Stimulated activated CD4-positive, alpha-beta T cell treated with anti-CD3 and anti-CD28 coated beads, Interleukin-2, amount 100 ng/mL, for 24 hours (primary cell): ENCODE measurements at regions not wholly inside any gene's neighbourhood (a gene's known extent, or its start where the extent isn't known, plus 50 kb on each side); places are given as distances from the start of the nearest gene placed in this dataset.

Experiments used
- DNase-seq, 2 donors: peaks; one replicate each; pipeline ENCODE4 v3.0.0-alpha.2; 2020

DNA sequence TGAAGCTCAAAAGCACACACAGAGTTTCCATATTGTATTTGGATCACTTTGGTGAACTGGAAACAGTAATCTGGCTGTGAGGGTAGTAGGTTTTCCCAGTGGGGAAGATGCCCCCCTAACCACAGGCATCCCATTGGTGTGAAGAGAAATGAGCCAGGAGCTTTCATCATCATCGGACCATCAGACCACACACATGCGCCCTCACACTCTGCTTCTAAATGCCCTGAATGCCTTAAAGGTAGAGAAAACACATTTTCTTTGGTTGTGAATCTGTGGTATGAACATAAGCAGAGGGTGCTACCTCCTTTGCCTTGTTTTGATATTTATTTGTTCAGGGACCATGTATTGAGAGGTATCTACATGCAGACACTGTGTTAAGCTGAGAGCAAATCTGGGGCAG, 79.0 kb upstream of the DNAH14 start:
- no peak for DNase-seq

DNA sequence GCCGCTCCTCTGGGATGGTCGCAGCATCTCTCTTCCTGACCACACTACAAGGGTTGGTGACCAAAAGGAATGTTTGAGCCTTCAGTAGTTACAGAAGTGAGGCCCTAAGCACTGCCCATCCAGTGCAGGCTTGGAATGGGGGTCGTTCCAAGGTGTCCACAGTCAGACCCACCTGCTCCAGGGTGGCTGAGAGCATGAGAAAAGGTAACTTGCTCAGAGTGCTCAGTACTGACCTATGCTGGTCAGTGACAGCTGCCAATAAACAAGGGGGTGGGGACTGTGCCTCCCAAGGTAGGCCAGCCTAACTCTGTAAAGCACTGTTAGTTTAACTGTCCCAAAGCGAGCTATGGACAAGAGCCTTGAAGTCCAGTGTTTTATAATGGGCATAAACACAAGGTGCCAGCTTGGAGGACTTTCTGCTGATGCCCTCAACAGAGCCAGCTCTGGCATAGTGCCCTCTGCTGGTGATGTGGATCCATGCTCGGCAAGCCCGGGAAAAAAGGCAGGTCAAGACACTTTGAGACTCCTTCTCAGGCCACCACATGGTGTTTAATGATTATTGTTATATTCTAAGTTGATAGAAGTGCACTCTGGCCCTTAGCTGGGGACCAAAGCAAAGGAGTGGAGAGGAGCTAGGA, 78.1 kb upstream of the DNAH14 start:
- DNase-seq, result peak; percentile 57 to 68

DNA sequence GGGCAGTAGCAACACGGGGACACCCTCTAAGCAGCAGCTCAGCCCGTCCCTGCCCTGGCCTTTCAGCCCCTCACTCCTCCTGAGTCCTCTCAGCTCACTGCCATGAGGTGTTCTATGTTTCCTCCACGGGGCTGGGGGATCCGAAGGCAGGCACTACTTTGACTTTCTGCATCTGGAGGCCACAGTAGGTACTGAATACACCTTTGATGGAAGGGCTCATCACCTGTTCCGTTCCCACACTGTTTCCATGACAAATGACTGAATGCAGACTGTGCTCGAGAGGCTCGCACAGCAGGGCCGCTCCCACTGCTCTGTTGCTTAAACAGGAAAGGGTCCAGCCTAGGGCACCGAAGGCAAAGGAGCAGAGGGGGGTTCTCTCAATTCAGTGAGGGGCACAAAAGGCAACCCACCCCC, 77.6 kb upstream of the DNAH14 start:
- DNase-seq, result no peak

DNA sequence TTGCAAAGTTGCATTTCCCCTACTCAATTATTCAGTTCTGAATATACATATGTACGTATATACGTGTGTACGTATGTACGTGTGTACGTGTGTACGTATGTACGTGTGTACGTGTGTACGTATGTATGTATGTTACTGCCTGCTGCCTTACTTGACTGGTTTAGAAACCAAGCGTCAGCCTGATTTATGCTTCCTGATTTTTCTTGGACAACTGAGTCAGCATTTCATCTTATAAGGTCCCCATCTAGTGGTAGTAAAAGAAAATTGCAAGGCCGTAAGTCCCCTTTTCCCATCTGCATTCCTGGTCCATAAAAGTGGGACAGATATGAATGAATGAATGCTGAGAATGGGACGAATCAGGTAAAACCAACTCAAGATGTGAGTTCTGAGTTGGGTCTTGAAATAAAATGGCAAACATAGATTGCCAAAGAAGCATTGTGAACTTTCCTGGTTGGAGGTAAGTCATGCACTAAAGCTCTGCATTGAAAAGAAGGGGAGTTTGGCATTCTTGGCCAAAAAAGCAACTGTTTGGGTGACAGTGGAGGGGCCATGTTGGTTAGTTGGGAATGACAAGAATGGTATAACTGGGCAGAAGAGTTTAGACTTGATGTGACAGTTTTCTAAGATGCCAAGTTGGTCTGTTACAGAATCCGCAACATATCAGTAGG, 76.4 kb upstream of the DNAH14 start:
- DNase-seq, result no peak

DNA sequence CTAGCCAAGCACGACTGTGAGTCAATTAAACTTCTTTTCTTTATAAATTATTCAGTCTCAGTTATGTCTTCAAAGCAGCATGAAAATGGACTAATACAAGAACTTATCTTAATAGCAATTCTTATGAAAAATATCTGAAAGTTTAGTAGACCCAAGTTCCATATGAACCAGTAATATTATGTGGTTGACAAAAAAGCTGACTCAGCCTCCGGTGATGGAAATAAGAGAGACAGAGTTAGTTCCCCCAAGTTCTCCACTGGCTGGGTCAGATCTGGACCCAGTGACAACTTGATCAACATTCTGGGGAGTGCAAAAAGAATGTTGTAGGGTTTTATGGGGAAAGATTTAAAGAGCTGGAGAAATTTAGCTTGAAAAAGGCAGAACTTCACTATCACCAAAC, 72.5 kb upstream of the DNAH14 start:
- no peak for DNase-seq

GRCh38 chr1:224859651-224860050, 69.8 kb upstream of the DNAH14 start:
- no peak for DNase-seq

DNA sequence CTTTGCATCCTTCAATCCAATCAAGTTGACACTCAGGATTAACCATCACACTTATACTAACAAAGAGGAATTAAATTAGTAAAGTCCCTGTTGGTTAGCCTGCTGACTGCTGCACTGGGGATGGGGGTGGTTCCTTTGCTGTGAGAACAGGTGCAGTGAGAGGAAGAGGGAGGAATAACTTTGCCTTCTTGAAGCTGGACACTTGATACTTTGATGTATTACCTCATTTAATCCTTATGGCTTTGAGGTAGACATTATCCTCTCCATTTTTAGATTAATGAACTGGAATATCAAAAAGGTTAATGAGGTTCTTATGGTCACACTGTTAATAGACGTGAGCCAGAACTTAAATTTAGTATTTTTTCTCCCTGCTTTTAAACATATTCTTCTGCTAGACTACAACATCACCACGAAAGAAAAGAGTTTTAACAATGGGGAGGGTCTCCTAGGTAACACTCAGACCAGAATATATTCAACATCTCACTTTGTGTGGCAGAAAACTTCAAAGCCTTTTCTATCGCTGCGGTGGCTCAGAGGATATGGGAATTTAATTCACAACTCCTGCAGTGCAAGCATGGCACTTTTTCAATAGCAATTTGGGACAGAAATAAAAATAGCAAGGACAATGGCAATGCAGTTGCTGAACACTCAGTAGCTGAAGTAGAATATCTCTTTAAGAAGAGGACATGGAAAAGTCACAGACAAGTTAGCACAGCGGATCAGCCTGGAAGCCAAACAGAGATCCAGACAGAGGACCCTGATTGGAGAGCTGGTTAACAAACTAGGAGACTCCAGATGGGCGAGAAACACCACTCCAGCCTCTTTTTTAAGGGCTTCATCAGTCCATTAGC, 68.8 kb upstream of the DNAH14 start:
- no peak for DNase-seq

GRCh38 chr1:224861339-224861716, 68.1 kb upstream of the DNAH14 start:
- DNase-seq, result no peak

GRCh38 chr1:224863486-224863885, 66.0 kb upstream of the DNAH14 start:
- DNase-seq, result no peak

- no peak for DNase-seq
Observed at GRCh38 chr1:224864006-224864405, 65.5 kb upstream of the DNAH14 start.

GRCh38 chr1:224865510-224865909, 64.0 kb upstream of the DNAH14 start:
- no peak for DNase-seq

GRCh38 chr1:224866940-224867339, 62.5 kb upstream of the DNAH14 start:
- no peak for DNase-seq

DNA sequence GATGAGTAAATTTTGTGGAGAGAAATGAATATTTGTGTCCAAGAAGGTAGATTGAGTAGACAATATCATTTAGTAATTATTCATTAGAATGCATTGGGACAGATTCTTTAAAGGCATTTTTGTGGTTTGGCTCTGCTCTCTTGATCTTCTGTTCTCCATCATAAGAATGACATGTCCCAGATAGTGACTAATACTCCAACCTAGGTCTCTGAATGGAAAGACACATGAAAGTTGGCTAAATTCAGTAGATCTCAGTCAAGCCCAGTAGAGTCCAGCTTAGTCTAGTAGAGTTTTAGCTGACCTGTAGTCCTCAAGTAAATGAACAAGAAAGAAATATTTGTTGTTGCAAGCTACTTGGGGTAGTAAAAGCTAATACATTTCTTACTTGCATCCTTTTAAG, 61.8 kb upstream of the DNAH14 start:
- no peak for DNase-seq

DNA sequence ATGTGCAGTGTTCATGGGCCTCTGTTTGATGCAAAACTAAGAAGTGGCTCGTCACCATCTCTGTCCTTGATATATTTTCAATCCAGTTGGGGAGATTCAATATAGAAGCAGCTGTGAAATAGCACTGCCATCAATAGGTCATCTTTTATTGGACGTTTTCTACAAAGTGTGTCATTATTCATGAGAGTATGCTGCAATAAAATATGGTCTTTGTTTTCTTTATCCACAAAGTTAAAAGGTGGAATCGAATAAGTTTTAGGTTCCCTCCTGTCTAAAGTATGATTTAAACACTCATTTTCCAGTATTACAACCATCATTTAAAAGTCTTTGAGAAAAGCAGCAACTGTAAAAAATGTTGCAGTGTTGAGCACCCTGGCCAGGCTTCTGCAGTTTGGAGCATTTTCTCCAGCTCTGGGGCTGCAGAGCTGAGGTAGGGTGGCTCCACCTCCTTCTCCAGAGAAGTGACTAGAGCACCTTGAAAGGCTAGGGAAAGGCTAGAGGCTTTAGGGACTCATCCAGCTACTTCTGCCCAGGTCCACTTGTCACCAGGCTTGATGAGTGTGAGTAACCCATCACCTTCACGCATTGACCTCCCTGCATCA, 56.5 kb upstream of the DNAH14 start:
- DNase-seq, result no peak

DNA sequence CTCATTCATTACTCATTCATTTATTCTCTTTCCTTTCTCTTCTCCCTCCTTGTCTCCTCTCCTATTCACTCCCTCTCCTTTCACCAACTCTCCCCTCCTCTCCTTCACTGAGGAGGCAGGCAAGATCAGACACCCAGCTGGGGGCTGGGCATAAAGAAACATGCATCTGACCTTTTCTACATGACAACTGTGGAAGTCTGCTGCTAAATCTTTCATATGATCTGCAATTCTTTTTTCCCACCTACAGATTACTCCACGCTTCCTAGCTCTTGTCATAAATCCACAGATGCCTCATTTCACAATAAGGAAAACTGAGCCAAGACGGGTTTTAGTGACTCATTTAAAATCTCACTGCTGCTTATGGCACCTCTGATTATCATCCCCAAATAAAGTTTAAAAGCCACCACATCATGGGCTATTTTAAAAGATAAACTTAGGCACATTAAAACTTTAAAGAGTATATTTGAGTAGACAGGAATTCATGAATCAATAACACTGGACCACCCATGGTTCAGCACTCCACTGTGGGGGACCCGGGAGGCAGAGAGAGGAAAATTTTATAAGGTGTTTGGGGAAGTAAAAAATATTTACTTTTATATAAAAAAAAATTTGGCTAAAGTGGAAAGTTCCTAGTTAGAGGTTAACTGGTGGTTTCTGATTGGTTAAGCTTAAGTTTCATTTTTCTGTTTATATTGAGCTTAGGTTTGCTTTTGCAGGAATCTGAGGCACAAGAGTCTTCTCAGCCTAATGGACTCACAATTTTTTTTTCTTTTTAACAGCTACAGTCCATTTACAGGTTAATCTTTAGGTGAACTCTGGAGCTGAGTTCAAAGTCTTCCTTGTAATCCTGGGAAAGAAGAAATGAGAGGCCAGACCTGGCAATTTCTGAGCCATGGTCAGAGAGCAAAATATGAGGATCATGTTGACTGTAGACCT, 55.8 kb upstream of the DNAH14 start:
- DNase-seq, result no peak

DNA sequence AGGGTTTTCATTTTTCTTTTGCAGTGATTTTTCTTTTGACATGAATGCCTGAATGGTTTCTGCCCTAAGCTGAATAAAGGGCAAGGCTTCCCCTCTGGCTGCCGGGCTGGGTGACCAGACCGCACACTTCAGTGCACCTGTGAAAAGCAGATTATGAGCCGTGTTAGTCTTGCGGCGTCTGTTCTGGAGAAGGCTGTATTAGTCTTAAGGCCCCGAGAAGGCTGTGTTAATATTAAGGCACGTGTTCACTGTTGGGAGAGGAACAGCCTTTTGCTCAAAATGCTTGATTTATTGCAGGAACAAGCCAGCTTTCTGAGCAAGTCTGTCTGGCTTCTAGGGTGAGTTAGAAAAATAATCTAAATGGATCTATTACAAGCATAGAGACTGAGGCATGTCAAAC, 54.7 kb upstream of the DNAH14 start:
- DNase-seq, result no peak

DNA sequence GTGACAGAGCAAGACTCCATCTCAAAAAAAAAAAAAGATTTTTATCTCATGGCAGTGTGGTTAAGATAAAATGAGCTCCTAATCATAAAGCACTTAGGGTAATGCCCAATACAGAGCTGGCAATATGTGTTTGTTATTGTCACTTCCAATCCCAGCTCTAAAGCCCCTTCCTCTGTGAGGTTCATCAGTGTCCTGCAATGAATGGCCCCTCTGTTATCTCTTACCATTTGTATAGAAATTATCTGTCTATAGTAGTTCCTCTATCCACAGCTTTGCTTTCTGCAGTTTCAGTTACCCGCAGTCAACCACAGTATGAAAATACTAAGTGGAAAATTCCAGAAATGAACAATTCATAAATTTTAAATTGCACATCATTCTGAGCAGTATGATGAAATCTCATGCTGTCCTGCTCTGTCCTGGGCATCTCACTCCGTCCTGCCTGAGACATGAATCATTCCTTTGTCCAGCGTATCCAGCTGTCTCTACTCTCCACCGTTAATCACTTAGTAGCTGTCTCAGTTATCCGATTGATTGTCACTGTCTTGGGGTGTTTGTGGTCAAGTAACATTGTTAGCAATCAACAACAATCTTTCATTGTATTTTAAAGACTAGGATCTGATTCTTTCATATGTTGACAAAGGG, 50.2 kb upstream of the DNAH14 start:
- DNase-seq, result no peak
